T-cell (primary cell): ENCODE measurements at regions not wholly inside any gene's neighbourhood (a gene's known extent, or its start where the extent isn't known, plus 50 kb on each side); places are given as distances from the start of the nearest gene placed in this dataset.

ENCODE experiments used
- ATAC-seq, 4 experiments: fragments of 200-7000 bp in 3 of 4; fragments of 150-1000 bp in 1 of 4; cut with Tn5 transposase; replicated peaks in 1 of 4; 1 replicate in 3 of 4; 2 replicates in 1 of 4; pipeline ENCODE4 v1.10.0; 2021; ENCODE audit warnings: moderate library complexity in 3 of 4, mild to moderate bottlenecking in 2 of 4, moderate number of reproducible peaks in 1 of 4
- CTCF ChIA-PET, 2 donors: fragments of 300-600 bp; sonication (Branson Sonifier 250); formaldehyde crosslinking; loops; one replicate each; lab custom pipeline; 2022; ENCODE audit warnings: antibody characterized with exemption in 2 of 2; lab: Charles Lee
- POLR2A ChIA-PET, 2 donors: fragments of 300-600 bp; sonication (Branson Sonifier 250); formaldehyde crosslinking; loops; one replicate each; lab custom pipeline; 2022; ENCODE audit warnings: antibody characterized with exemption in 2 of 2; lab: Charles Lee
- DNase-seq, 35 experiments: peaks; one replicate each; pipeline versions ENCODE4 v3.0.0 to v3.0.0-alpha.2; 2013 to 2023
- H3K27ac ChIP-seq: one replicate; pipeline ENCODE4 v1.5.1; 2013; ENCODE audit warnings: low read length
- H3K27me3 ChIP-seq, 2 experiments: replicated peaks in 1 of 2; 1 replicate in 1 of 2; 2 replicates in 1 of 2; pipeline versions ENCODE4 v1.6.1 to v1.7.0; 2013; ENCODE audit warnings: low read length in 1 of 2, mixed read lengths in 1 of 2; ENCODE audit not compliant: control insufficient read depth in 2 of 2, insufficient read depth in 2 of 2; ENCODE audit errors: extremely low read depth in 1 of 2
- H3K36me3 ChIP-seq, 2 donors: 1 replicate in 1 of 2; 2 replicates in 1 of 2; pipeline versions ENCODE4 v1.6.1 to v1.7.0; 2013; ENCODE audit warnings: low read length in 1 of 2; ENCODE audit not compliant: control insufficient read depth in 2 of 2, insufficient read depth in 1 of 2; ENCODE audit errors: extremely low read depth in 1 of 2
- H3K4me1 ChIP-seq, 2 experiments: 1 replicate in 1 of 2; 2 replicates in 1 of 2; pipeline versions ENCODE4 v1.6.1 to v1.7.0; 2013; ENCODE audit warnings: low read length in 2 of 2, mixed read lengths in 1 of 2; ENCODE audit not compliant: insufficient read depth in 2 of 2, control insufficient read depth in 1 of 2; ENCODE audit errors: extremely low read depth in 1 of 2
- H3K4me3 ChIP-seq, 2 donors: 1 replicate in 1 of 2; 2 replicates in 1 of 2; pipeline versions ENCODE4 v1.5.1 to v1.7.0; 2013; ENCODE audit warnings: mild to moderate bottlenecking in 2 of 2, low read length in 1 of 2, moderate library complexity in 1 of 2; ENCODE audit not compliant: control insufficient read depth in 1 of 2; ENCODE audit errors: extremely low read depth in 1 of 2
- H3K9me3 ChIP-seq: 2 replicates; pipeline ENCODE4 v1.7.0; 2013
- H3K27ac Mint-ChIP-seq, 2 donors: one replicate each; pipeline ENCODE4 v1.8.0; 2020 to 2021; ENCODE audit warnings: mild to moderate bottlenecking in 2 of 2, mixed read lengths in 2 of 2
- H3K27me3 Mint-ChIP-seq, 2 donors: one replicate each; pipeline ENCODE4 v1.8.0; 2021 to 2022; ENCODE audit warnings: mixed read lengths in 2 of 2
- H3K36me3 Mint-ChIP-seq: one replicate; pipeline ENCODE4 v1.8.0; 2021; ENCODE audit warnings: mixed read lengths
- H3K4me1 Mint-ChIP-seq, 3 donors: one replicate each; pipeline ENCODE4 v1.8.0; 2020 to 2022; ENCODE audit warnings: mixed read lengths in 3 of 3, mild to moderate bottlenecking in 1 of 3
- H3K4me3 Mint-ChIP-seq, 3 donors: one replicate each; pipeline ENCODE4 v1.8.0; 2020 to 2022; ENCODE audit warnings: mild to moderate bottlenecking in 3 of 3, mixed read lengths in 3 of 3, moderate library complexity in 3 of 3
- H3K9me3 Mint-ChIP-seq, 3 donors: one replicate each; pipeline ENCODE4 v1.8.0; 2020 to 2022; ENCODE audit warnings: mixed read lengths in 3 of 3
- WGBS: methylation state at CpG from one replicate; pipeline ENCODE4 v1.1.5; 2013; ENCODE audit warnings: missing lambda C conversion rate; ENCODE audit not compliant: insufficient coverage; 5-methylcytosine and 5-hydroxymethylcytosine counted together

- CTCF ChIA-PET: no interaction called here
- WGBS: no CpG with 5 or more reads among the region's 1 CpG
- Mint-ChIP-seq H3K4me3 (no peak overlapping the region), H3K9me3 (no peaks in the 10 kb centered on the region), H3K27me3 (peaks cover 7 to 15% of the 10 kb centered on the region in 2 donors), H3K27ac (no peak overlapping the region), H3K36me3 (no peaks in the 10 kb centered on the region), H3K4me1 (no peaks in the 10 kb centered on the region)
- DNase-seq (no peak), ATAC-seq (no peak)
- Histone ChIP-seq H3K4me1 (no peaks in the 10 kb centered on the region), H3K4me3 (no peak overlapping the region), H3K36me3 (no peaks in the 10 kb centered on the region), H3K9me3 (no peaks in the 10 kb centered on the region), H3K27ac (no peak overlapping the region), H3K27me3 (peaks cover 0 to 2% of the 10 kb centered on the region in 2 experiments)
- POLR2A ChIA-PET: no interaction called here
Measured at GRCh38 chr15:96092186-96092585, 238.3 kb upstream of the NR2F2 start.

- H3K4me3 Mint-ChIP-seq: no peak overlapping the region
- no peaks in the 10 kb centered on the region for H3K36me3 Mint-ChIP-seq
- no peak overlapping the region for H3K4me3 ChIP-seq
- ChIA-PET CTCF (no interaction called here), POLR2A (no interaction called here)
- no peaks in the 10 kb centered on the region for H3K9me3 ChIP-seq
- no peaks in the 10 kb centered on the region for H3K4me1 ChIP-seq
- ATAC-seq: no peak
- H3K27ac ChIP-seq: no peak overlapping the region
- 20% methylated on average over 1 of the region's 2 CpGs for WGBS
- DNase-seq: no peak
- H3K36me3 ChIP-seq: no peaks in the 10 kb centered on the region
- H3K27me3 Mint-ChIP-seq: peaks cover 7 to 15% of the 10 kb centered on the region in 2 donors
- H3K4me1 Mint-ChIP-seq: no peaks in the 10 kb centered on the region
- peaks cover 0 to 2% of the 10 kb centered on the region in 2 experiments for H3K27me3 ChIP-seq
- H3K27ac Mint-ChIP-seq: no peak overlapping the region
- H3K9me3 Mint-ChIP-seq: no peaks in the 10 kb centered on the region
Measured at GRCh38 chr15:96093063-96093462, 237.4 kb upstream of the NR2F2 start.

- POLR2A ChIA-PET: no interaction called here
- Mint-ChIP-seq H3K4me3 (no peak overlapping the region), H3K9me3 (no peaks in the 10 kb centered on the region), H3K27me3 (peaks cover 3 to 11% of the 10 kb centered on the region in 2 donors), H3K4me1 (no peaks in the 10 kb centered on the region), H3K27ac (no peak overlapping the region), H3K36me3 (no peaks in the 10 kb centered on the region)
- Histone ChIP-seq H3K36me3 (no peaks in the 10 kb centered on the region), H3K27me3 (peaks cover 0 to 2% of the 10 kb centered on the region in 2 experiments), H3K27ac (no peak overlapping the region), H3K4me1 (no peaks in the 10 kb centered on the region), H3K4me3 (no peak overlapping the region), H3K9me3 (no peaks in the 10 kb centered on the region)
- CTCF ChIA-PET: no interaction called here
- ATAC-seq: no peak
- WGBS: no CpG with 5 or more reads among the region's 2 CpGs
- no peak for DNase-seq
Measured at GRCh38 chr15:96097661-96098060, 232.8 kb upstream of the NR2F2 start.

GRCh38 chr15:96102631-96103030, 227.9 kb upstream of the NR2F2 start:
- no peak for ATAC-seq
- no peak overlapping the region for H3K27ac Mint-ChIP-seq
- Histone ChIP-seq H3K4me1 (no peaks in the 10 kb centered on the region), H3K27ac (no peak overlapping the region), H3K36me3 (no peaks in the 10 kb centered on the region), H3K27me3 (no peaks in the 10 kb centered on the region), H3K9me3 (no peaks in the 10 kb centered on the region), H3K4me3 (no peak overlapping the region)
- ChIA-PET POLR2A (no interaction called here), CTCF (no interaction called here)
- no peak for DNase-seq
- 61% methylated on average over 5 of the region's 6 CpGs for WGBS
- peaks cover 2 to 4% of the 10 kb centered on the region in 2 donors for H3K27me3 Mint-ChIP-seq
- H3K9me3 Mint-ChIP-seq: no peaks in the 10 kb centered on the region
- H3K4me3 Mint-ChIP-seq: no peak overlapping the region
- H3K36me3 Mint-ChIP-seq: no peaks in the 10 kb centered on the region
- no peaks in the 10 kb centered on the region for H3K4me1 Mint-ChIP-seq

- ATAC-seq (no peak), DNase-seq (no peak)
- H3K27ac ChIP-seq: no peak overlapping the region
- ChIA-PET POLR2A (no interaction called here), CTCF (interaction anchor here in 1 of 2 donors (0.5 kb wide), 1 partner anchor 252 kb away, joined by 4 read pairs; no protein-coding TSS in a partner anchor)
- Mint-ChIP-seq H3K27me3 (peaks cover 0 to 6% of the 10 kb centered on the region in 2 donors), H3K27ac (no peak overlapping the region), H3K9me3 (no peaks in the 10 kb centered on the region), H3K4me1 (no peaks in the 10 kb centered on the region), H3K4me3 (no peak overlapping the region), H3K36me3 (no peaks in the 10 kb centered on the region)
- WGBS: 43% methylated on average over 1 of the region's 1 CpG
- H3K9me3 ChIP-seq: no peaks in the 10 kb centered on the region
- H3K4me3 ChIP-seq: no peak overlapping the region
- no peaks in the 10 kb centered on the region for H3K27me3 ChIP-seq
- no peaks in the 10 kb centered on the region for H3K4me1 ChIP-seq
- H3K36me3 ChIP-seq: no peaks in the 10 kb centered on the region
Measured at GRCh38 chr15:96106181-96106580, 224.3 kb upstream of the NR2F2 start.

GRCh38 chr15:96106628-96107027, 223.9 kb upstream of the NR2F2 start:
- Mint-ChIP-seq H3K4me1 (no peaks in the 10 kb centered on the region), H3K4me3 (no peak overlapping the region), H3K27me3 (peaks cover 0 to 6% of the 10 kb centered on the region in 2 donors), H3K27ac (no peak overlapping the region), H3K9me3 (no peaks in the 10 kb centered on the region), H3K36me3 (no peaks in the 10 kb centered on the region)
- Histone ChIP-seq H3K4me3 (no peak overlapping the region), H3K27me3 (no peaks in the 10 kb centered on the region), H3K27ac (no peak overlapping the region), H3K4me1 (no peaks in the 10 kb centered on the region), H3K36me3 (no peaks in the 10 kb centered on the region), H3K9me3 (no peaks in the 10 kb centered on the region)
- WGBS: 100% methylated on average over 3 of the region's 5 CpGs
- ATAC-seq: no peak
- ChIA-PET POLR2A (no interaction called here), CTCF (interaction anchor here in 1 of 2 donors (0.5 kb wide), 1 partner anchor 251 kb away, joined by 4 read pairs; no protein-coding TSS in a partner anchor)
- DNase-seq: no peak

GRCh38 chr15:96107916-96108315, 222.6 kb upstream of the NR2F2 start:
- Histone ChIP-seq H3K4me3 (no peak overlapping the region), H3K4me1 (no peaks in the 10 kb centered on the region), H3K27me3 (no peaks in the 10 kb centered on the region), H3K9me3 (no peaks in the 10 kb centered on the region), H3K36me3 (no peaks in the 10 kb centered on the region), H3K27ac (no peak overlapping the region)
- H3K36me3 Mint-ChIP-seq: no peaks in the 10 kb centered on the region
- WGBS: no CpG with 5 or more reads among the region's 2 CpGs
- no peaks in the 10 kb centered on the region for H3K9me3 Mint-ChIP-seq
- ChIA-PET CTCF (no interaction called here), POLR2A (no interaction called here)
- ATAC-seq (no peak), DNase-seq (no peak)
- no peak overlapping the region for H3K4me3 Mint-ChIP-seq
- H3K4me1 Mint-ChIP-seq: no peaks in the 10 kb centered on the region
- H3K27me3 Mint-ChIP-seq: peaks cover 0 to 6% of the 10 kb centered on the region in 2 donors
- no peak overlapping the region for H3K27ac Mint-ChIP-seq
